ENCODE measurements at regions not wholly inside any gene's neighbourhood (a gene's known extent, or its start where the extent isn't known, plus 50 kb on each side); places are given as distances from the start of the nearest gene placed in this dataset.
A peak's percentile ranks its signal among the peaks of the same experiment; 100 is the strongest.

- Histone ChIP-seq H3K27ac (no peak overlapping the region), H3K4me3 (no peak overlapping the region), H3K27me3 (no peaks in the 10 kb centered on the region), H3K9me3 (no peaks in the 10 kb centered on the region), H3K4me1 (no peaks in the 10 kb centered on the region), H3K36me3 (ENCODE audit: low read depth, missing control alignments) (no peaks in the 10 kb centered on the region)
- TF ChIP-seq CTCF (IDR thresholded peaks at IDR 0.05) (no peak), POLR2A (IDR thresholded peaks at IDR 0.05) (no peak)
- intact Hi-C loops (cut with DNase I; ENCODE audit: low total_unique reads), result no loop called here
- WGBS, 2 donors, result 80 to 87% methylated on average over 5 of the region's 5 CpGs
- DNase-seq, result no peak
Measured at GRCh38 chr4:18321956-18322530, 300.5 kb upstream of the LCORL start.

- Histone ChIP-seq H3K9me3 (no peaks in the 10 kb centered on the region), H3K27me3 (no peaks in the 10 kb centered on the region), H3K4me1 (no peaks in the 10 kb centered on the region), H3K36me3 (ENCODE audit: low read depth, missing control alignments) (no peaks in the 10 kb centered on the region), H3K27ac (no peak overlapping the region), H3K4me3 (peak overlapping the region in 1 of 2 donors; percentile 6)
- no peak for DNase-seq
- WGBS, 2 donors, result 39 to 66% methylated on average over 6 of the region's 6 CpGs
- intact Hi-C loops (cut with DNase I; ENCODE audit: low total_unique reads), result no loop called here
- no peak for TF ChIP-seq CTCF (IDR thresholded peaks at IDR 0.05)
- TF ChIP-seq POLR2A (IDR thresholded peaks at IDR 0.05), result no peak
Measured at GRCh38 chr4:18319431-18319830, 297.9 kb upstream of the LCORL start.

- H3K27me3 ChIP-seq, result no peaks in the 10 kb centered on the region
- peak overlapping the region in 1 of 2 donors; percentile 6 for H3K4me3 ChIP-seq
- H3K4me1 ChIP-seq, result no peaks in the 10 kb centered on the region
- H3K27ac ChIP-seq, result no peak overlapping the region
- intact Hi-C loops (cut with DNase I; ENCODE audit: low total_unique reads), result no loop called here
- H3K9me3 ChIP-seq, result no peaks in the 10 kb centered on the region
- WGBS, 2 donors, result 14 to 27% methylated on average over 22 of the region's 22 CpGs
- TF ChIP-seq POLR2A (IDR thresholded peaks at IDR 0.05) (no peak), CTCF (IDR thresholded peaks at IDR 0.05) (no peak)
- DNase-seq, result peak; percentile 22
- no peaks in the 10 kb centered on the region for H3K36me3 ChIP-seq (ENCODE audit: low read depth, missing control alignments)
Measured at GRCh38 chr4:18318682-18319388, 297.3 kb upstream of the LCORL start.

GRCh38 chr4:18314731-18315130 is 293.2 kb upstream of the LCORL start:
- TF ChIP-seq POLR2A (IDR thresholded peaks at IDR 0.05), result no peak
- no peak for TF ChIP-seq CTCF (IDR thresholded peaks at IDR 0.05)
- 58 to 59% methylated on average over 3 of the region's 3 CpGs for WGBS, 2 donors
- Histone ChIP-seq H3K27me3 (no peaks in the 10 kb centered on the region), H3K36me3 (ENCODE audit: low read depth, missing control alignments) (no peaks in the 10 kb centered on the region), H3K4me1 (no peaks in the 10 kb centered on the region), H3K27ac (no peak overlapping the region), H3K9me3 (no peaks in the 10 kb centered on the region), H3K4me3 (no peak overlapping the region)
- DNase-seq, result no peak
- intact Hi-C loops (cut with DNase I; ENCODE audit: low total_unique reads), result no loop called here

- intact Hi-C loops (cut with DNase I; ENCODE audit: low total_unique reads), result no loop called here
- Histone ChIP-seq H3K4me3 (no peak overlapping the region), H3K4me1 (no peaks in the 10 kb centered on the region), H3K27me3 (no peaks in the 10 kb centered on the region), H3K9me3 (no peaks in the 10 kb centered on the region), H3K27ac (no peak overlapping the region), H3K36me3 (ENCODE audit: low read depth, missing control alignments) (no peaks in the 10 kb centered on the region)
- DNase-seq, result no peak
- no peak for TF ChIP-seq CTCF (IDR thresholded peaks at IDR 0.05)
- TF ChIP-seq POLR2A (IDR thresholded peaks at IDR 0.05), result no peak
- 88 to 90% methylated on average over 2 of the region's 2 CpGs for WGBS, 2 donors
Measured at GRCh38 chr4:18297684-18298083, 276.1 kb upstream of the LCORL start.

Data from testis (tissue), 2 donors.